KMS-11 (cell line): ENCODE measurements at regions not wholly inside any gene's neighbourhood (a gene's known extent, or its start where the extent isn't known, plus 50 kb on each side); places are given as distances from the start of the nearest gene placed in this dataset.
"Not testable (repeated sequence)": the region's sequence is repeated elsewhere in the genome, so short reads cannot be mapped to it uniquely, and the experiment has no call there.

Experiments used
- H2AFZ ChIP-seq: fragments of 200-600 bp; sonication (generic); 2 replicates; pipeline ENCODE4 v1.6.1; 2016; ENCODE audit warnings: antibody characterized with exemption, mixed run types, low read depth
- H3K27ac ChIP-seq: fragments of 200-600 bp; sonication (generic); 2 replicates; pipeline ENCODE4 v1.6.1; 2016; ENCODE audit warnings: mild to moderate bottlenecking, mixed run types
- H3K27me3 ChIP-seq: fragments of 200-600 bp; sonication (generic); 2 replicates; pipeline ENCODE4 v1.6.1; 2017; ENCODE audit warnings: mild to moderate bottlenecking, low read depth, mixed run types, moderate library complexity; ENCODE audit not compliant: insufficient read depth
- H3K36me3 ChIP-seq: fragments of 200-600 bp; sonication (generic); 2 replicates; pipeline ENCODE4 v1.6.1; 2017; ENCODE audit warnings: mild to moderate bottlenecking, mixed run types; ENCODE audit not compliant: insufficient read depth
- H3K4me1 ChIP-seq: fragments of 200-600 bp; sonication (generic); 2 replicates; pipeline ENCODE4 v1.6.1; 2016; ENCODE audit warnings: mild to moderate bottlenecking, low read depth, mixed run types; ENCODE audit not compliant: poor library complexity, severe bottlenecking
- H3K4me2 ChIP-seq: fragments of 200-600 bp; sonication (generic); 2 replicates; pipeline ENCODE4 v1.7.0; 2016; ENCODE audit warnings: mild to moderate bottlenecking, mixed run types
- H3K4me3 ChIP-seq: fragments of 200-600 bp; sonication (generic); IDR thresholded peaks from 2 replicates; pipeline ENCODE4 v1.6.1; 2017; ENCODE audit warnings: low read depth, low read length, mixed read lengths; ENCODE audit not compliant: insufficient read depth
- H3K79me2 ChIP-seq: fragments of 200-600 bp; sonication (generic); 2 replicates; pipeline ENCODE4 v1.6.1; 2016; ENCODE audit warnings: low read depth, mixed run types; ENCODE audit not compliant: insufficient read depth
- H3K9ac ChIP-seq: fragments of 200-600 bp; sonication (generic); 2 replicates; pipeline ENCODE4 v1.6.1; 2016; ENCODE audit warnings: mild to moderate bottlenecking, mixed run types
- H4K20me1 ChIP-seq: fragments of 200-600 bp; sonication (generic); 2 replicates; pipeline ENCODE4 v1.6.1; 2016; ENCODE audit warnings: mild to moderate bottlenecking, mixed run types; ENCODE audit not compliant: insufficient read depth
- CTCF ChIP-seq: fragments of 200-600 bp; sonication (generic); conservative IDR thresholded peaks from 2 replicates; pipeline ENCODE4 v1.6.1; 2017; ENCODE audit warnings: low read depth, mild to moderate bottlenecking, antibody characterized with exemption, low read length, moderate library complexity, mixed read lengths

- no peaks in the 10 kb centered on the region for H4K20me1 ChIP-seq
- H3K79me2 ChIP-seq: no peaks in the 10 kb centered on the region
- H3K4me3 ChIP-seq: no peak overlapping the region
- no peaks in the 10 kb centered on the region for H3K27me3 ChIP-seq
- H2AFZ ChIP-seq: no peak overlapping the region
- H3K27ac ChIP-seq: no peak overlapping the region
- H3K4me1 ChIP-seq: no peaks in the 10 kb centered on the region
- no peak overlapping the region for H3K9ac ChIP-seq
- no peaks in the 10 kb centered on the region for H3K36me3 ChIP-seq
- TF ChIP-seq CTCF: no peak
- no peak overlapping the region for H3K4me2 ChIP-seq
Observed at GRCh38 chr11:41713030-41713429, 253.6 kb upstream of the LRRC4C start.

GRCh38 chr11:41714101-41714500 lies 254.6 kb upstream of the LRRC4C start:
- TF ChIP-seq CTCF: no peak
- Histone ChIP-seq H3K27ac (no peak overlapping the region), H3K4me2 (no peak overlapping the region)

GRCh38 chr11:41716862-41717261 lies 257.4 kb upstream of the LRRC4C start:
- no peaks in the 10 kb centered on the region for H4K20me1 ChIP-seq
- no peak overlapping the region for H2AFZ ChIP-seq
- no peak overlapping the region for H3K4me2 ChIP-seq
- no peaks in the 10 kb centered on the region for H3K4me1 ChIP-seq
- H3K4me3 ChIP-seq: no peak overlapping the region
- H3K79me2 ChIP-seq: no peaks in the 10 kb centered on the region
- H3K36me3 ChIP-seq: no peaks in the 10 kb centered on the region
- H3K27ac ChIP-seq: no peak overlapping the region
- TF ChIP-seq CTCF: no peak
- H3K9ac ChIP-seq: no peak overlapping the region
- H3K27me3 ChIP-seq: no peaks in the 10 kb centered on the region

More at GRCh38 chr11:41714101-41714500, 254.6 kb upstream of the LRRC4C start:
- Histone ChIP-seq H3K27me3 (no peaks in the 10 kb centered on the region), H4K20me1 (no peaks in the 10 kb centered on the region), H3K36me3 (no peaks in the 10 kb centered on the region), H3K79me2 (no peaks in the 10 kb centered on the region), H3K4me3 (no peak overlapping the region), H3K9ac (no peak overlapping the region), H3K4me1 (no peaks in the 10 kb centered on the region), H2AFZ (no peak overlapping the region)

GRCh38 chr11:41720761-41721160 lies 261.3 kb upstream of the LRRC4C start:
- Histone ChIP-seq H3K27ac (no peak overlapping the region), H3K4me3 (no peak overlapping the region), H3K4me1 (no peaks in the 10 kb centered on the region), H4K20me1 (no peaks in the 10 kb centered on the region), H3K9ac (no peak overlapping the region), H3K27me3 (no peaks in the 10 kb centered on the region), H3K36me3 (no peaks in the 10 kb centered on the region), H3K79me2 (no peaks in the 10 kb centered on the region), H3K4me2 (no peak overlapping the region), H2AFZ (no peak overlapping the region)
- TF ChIP-seq CTCF: no peak

- H2AFZ ChIP-seq, H3K4me3 ChIP-seq, H3K9ac ChIP-seq, H4K20me1 ChIP-seq, H3K79me2 ChIP-seq, H3K4me2 ChIP-seq, H3K27ac ChIP-seq, H3K27me3 ChIP-seq, H3K4me1 ChIP-seq, H3K36me3 ChIP-seq: not testable (repeated sequence)
Observed at GRCh38 chr11:41728161-41728560, 268.7 kb upstream of the LRRC4C start.
